ENCODE measurements at regions not wholly inside any gene's neighbourhood (a gene's known extent, or its start where the extent isn't known, plus 50 kb on each side); places are given as distances from the start of the nearest gene placed in this dataset.

DNA sequence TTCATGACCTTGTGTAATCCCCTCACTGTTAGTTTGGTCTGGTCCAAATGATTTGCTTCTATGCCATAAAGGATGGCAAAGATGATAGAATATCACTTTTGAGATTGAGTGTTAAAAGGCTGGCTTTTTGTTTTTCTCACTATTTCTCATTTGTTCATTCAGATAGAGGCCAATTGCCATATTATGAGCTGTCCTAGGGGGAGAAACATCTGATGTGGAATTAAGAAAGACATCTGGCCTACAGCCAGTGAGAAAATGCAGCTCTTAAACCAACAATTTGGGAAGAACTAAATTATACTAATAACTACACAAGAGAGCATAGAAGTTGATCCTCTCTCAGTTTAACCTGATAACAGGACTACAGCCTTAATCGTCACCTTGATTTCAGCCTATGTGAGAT, 1668.6 kb downstream of the GRIK2 start:
- Mint-ChIP-seq H3K4me3 (no peak overlapping the region), H3K27me3 (ENCODE audit: insufficient read depth) (peaks cover 1% of the 10 kb centered on the region), H3K9me3 (peaks cover 10% of the 10 kb centered on the region), H3K4me1 (no peaks in the 10 kb centered on the region), H3K36me3 (ENCODE audit: low read depth) (no peaks in the 10 kb centered on the region), H3K27ac (no peak overlapping the region)
- 100% methylated on average over 1 of the region's 1 CpG for WGBS, 2 experiments (ENCODE audit: insufficient coverage in 1 of 2, insufficient read length in 1 of 2)
- Histone ChIP-seq H3K4me3 (ENCODE audit: low read length) (no peak overlapping the region), H3K4me1 (ENCODE audit: control insufficient read depth, insufficient read depth, low read length) (no peaks in the 10 kb centered on the region), H3K36me3 (ENCODE audit: control insufficient read depth, insufficient read depth, low read length) (no peaks in the 10 kb centered on the region), H3K27me3 (ENCODE audit: control insufficient read depth, insufficient read depth, low read length, poor library complexity, severe bottlenecking) (no peaks in the 10 kb centered on the region), H3K9me3 (ENCODE audit: control insufficient read depth, low read length) (peaks cover 9% of the 10 kb centered on the region), H3K9ac (ENCODE audit: extremely low read depth, low read length, poor library complexity, severe bottlenecking) (no peak overlapping the region), H3K27ac (ENCODE audit: low read depth, low read length) (no peak overlapping the region)
- no peak for DNase-seq
- TF ChIP-seq, protein P1, sequence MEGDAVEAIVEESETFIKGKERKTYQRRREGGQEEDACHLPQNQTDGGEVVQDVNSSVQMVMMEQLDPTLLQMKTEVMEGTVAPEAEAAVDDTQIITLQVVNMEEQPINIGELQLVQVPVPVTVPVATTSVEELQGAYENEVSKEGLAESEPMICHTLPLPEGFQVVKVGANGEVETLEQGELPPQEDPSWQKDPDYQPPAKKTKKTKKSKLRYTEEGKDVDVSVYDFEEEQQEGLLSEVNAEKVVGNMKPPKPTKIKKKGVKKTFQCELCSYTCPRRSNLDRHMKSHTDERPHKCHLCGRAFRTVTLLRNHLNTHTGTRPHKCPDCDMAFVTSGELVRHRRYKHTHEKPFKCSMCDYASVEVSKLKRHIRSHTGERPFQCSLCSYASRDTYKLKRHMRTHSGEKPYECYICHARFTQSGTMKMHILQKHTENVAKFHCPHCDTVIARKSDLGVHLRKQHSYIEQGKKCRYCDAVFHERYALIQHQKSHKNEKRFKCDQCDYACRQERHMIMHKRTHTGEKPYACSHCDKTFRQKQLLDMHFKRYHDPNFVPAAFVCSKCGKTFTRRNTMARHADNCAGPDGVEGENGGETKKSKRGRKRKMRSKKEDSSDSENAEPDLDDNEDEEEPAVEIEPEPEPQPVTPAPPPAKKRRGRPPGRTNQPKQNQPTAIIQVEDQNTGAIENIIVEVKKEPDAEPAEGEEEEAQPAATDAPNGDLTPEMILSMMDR (conservative IDR thresholded peaks at IDR 0.05): no peak

DNA sequence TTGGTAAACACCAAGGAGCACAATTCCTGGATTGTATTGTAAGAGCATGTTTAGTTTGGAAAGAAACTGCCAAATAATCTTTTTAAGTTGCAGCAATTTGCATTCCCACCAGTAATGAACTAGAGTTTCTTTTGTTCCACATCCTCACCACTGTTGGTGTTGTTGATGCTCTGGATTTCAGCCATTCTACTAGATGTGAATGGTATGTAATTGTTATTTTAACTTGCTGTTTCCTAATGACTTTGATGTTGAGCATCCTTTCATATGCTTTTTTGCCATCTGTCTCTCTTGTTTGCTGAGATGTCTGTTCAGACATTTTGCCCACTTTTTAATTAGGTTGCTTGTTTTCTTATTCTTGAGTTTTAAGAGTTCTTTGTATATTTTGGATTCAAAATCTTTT, 1654.1 kb downstream of the GRIK2 start:
- no peak overlapping the region for H3K4me3 ChIP-seq (ENCODE audit: low read length)
- TF ChIP-seq, protein P1 (conservative IDR thresholded peaks at IDR 0.05): no peak
- H3K27ac ChIP-seq (ENCODE audit: low read depth, low read length): no peak overlapping the region
- H3K36me3 ChIP-seq (ENCODE audit: control insufficient read depth, insufficient read depth, low read length): no peaks in the 10 kb centered on the region
- no peaks in the 10 kb centered on the region for H3K9me3 ChIP-seq (ENCODE audit: control insufficient read depth, low read length)
- H3K9me3 Mint-ChIP-seq: peaks cover 4% of the 10 kb centered on the region
- no peaks in the 10 kb centered on the region for H3K27me3 ChIP-seq (ENCODE audit: control insufficient read depth, insufficient read depth, low read length, poor library complexity, severe bottlenecking)
- H3K36me3 Mint-ChIP-seq (ENCODE audit: low read depth): no peaks in the 10 kb centered on the region
- H3K4me1 ChIP-seq (ENCODE audit: control insufficient read depth, insufficient read depth, low read length): no peaks in the 10 kb centered on the region
- no peak for DNase-seq
- H3K9ac ChIP-seq (ENCODE audit: extremely low read depth, low read length, poor library complexity, severe bottlenecking): no peak overlapping the region
- H3K27me3 Mint-ChIP-seq (ENCODE audit: insufficient read depth): no peaks in the 10 kb centered on the region
- H3K27ac Mint-ChIP-seq: no peak overlapping the region
- no peaks in the 10 kb centered on the region for H3K4me1 Mint-ChIP-seq
- no peak overlapping the region for H3K4me3 Mint-ChIP-seq

DNA sequence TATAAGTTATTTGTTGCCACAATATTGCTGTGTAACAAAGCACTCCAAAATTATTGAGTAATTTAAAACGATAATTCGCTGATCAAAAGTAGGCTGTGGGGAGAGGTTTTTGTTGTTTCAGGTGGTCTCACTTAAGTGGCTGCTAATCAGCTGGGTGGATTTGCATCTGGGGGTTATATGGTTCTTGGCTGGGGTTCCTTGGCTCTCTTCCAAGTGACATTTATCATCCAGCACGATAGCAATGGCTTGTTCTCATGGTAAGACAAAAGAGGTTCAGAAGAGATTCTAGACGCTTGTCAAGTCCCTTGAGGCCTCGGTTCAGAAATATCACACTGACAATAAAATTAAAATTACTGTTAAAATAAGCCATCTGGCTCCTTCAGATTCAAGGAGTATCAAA, 1648.8 kb downstream of the GRIK2 start:
- H3K4me3 ChIP-seq (ENCODE audit: low read length): no peak overlapping the region
- H3K27me3 ChIP-seq (ENCODE audit: control insufficient read depth, insufficient read depth, low read length, poor library complexity, severe bottlenecking): no peaks in the 10 kb centered on the region
- H3K4me1 ChIP-seq (ENCODE audit: control insufficient read depth, insufficient read depth, low read length): no peaks in the 10 kb centered on the region
- H3K27me3 Mint-ChIP-seq (ENCODE audit: insufficient read depth): no peaks in the 10 kb centered on the region
- DNase-seq: no peak
- TF ChIP-seq, protein P1 (conservative IDR thresholded peaks at IDR 0.05): no peak
- no peak overlapping the region for H3K27ac Mint-ChIP-seq
- H3K36me3 Mint-ChIP-seq (ENCODE audit: low read depth): no peaks in the 10 kb centered on the region
- H3K9ac ChIP-seq (ENCODE audit: extremely low read depth, low read length, poor library complexity, severe bottlenecking): no peak overlapping the region
- H3K4me3 Mint-ChIP-seq: no peak overlapping the region
- no peaks in the 10 kb centered on the region for H3K4me1 Mint-ChIP-seq
- 94% methylated on average over 5 of the region's 5 CpGs; no CpG with 5 or more reads in 1 of the 2 experiments for WGBS, 2 experiments (ENCODE audit: insufficient coverage in 1 of 2, insufficient read length in 1 of 2)
- no peaks in the 10 kb centered on the region for H3K36me3 ChIP-seq (ENCODE audit: control insufficient read depth, insufficient read depth, low read length)
- H3K9me3 ChIP-seq (ENCODE audit: control insufficient read depth, low read length): no peaks in the 10 kb centered on the region
- H3K9me3 Mint-ChIP-seq: no peaks in the 10 kb centered on the region
- H3K27ac ChIP-seq (ENCODE audit: low read depth, low read length): no peak overlapping the region
